ENCODE measurements at regions not wholly inside any gene's neighbourhood (a gene's known extent, or its start where the extent isn't known, plus 50 kb on each side); places are given as distances from the start of the nearest gene placed in this dataset.

- TF ChIP-seq POU6F1 (CRISPR knock-in tag; IDR thresholded peaks at IDR 0.05; ENCODE audit: borderline replicate concordance, low read depth): no peak
- no peak for TF ChIP-seq GLIS3 (CRISPR knock-in tag; IDR thresholded peaks at IDR 0.05)
- no peak for TF ChIP-seq OSR1 (CRISPR knock-in tag; IDR thresholded peaks at IDR 0.05)
- no peak for ATAC-seq
Measured at GRCh38 chr11:19661827-19662226, 50.8 kb upstream of the NAV2 start.

- ATAC-seq: peak; percentile 79
- TF ChIP-seq ZC3H10 (CRISPR knock-in tag; IDR thresholded peaks at IDR 0.05) (no peak), TCF4 (CRISPR knock-in tag; IDR thresholded peaks at IDR 0.05; ENCODE audit: borderline replicate concordance) (no peak), ZNF565 (CRISPR knock-in tag; conservative IDR thresholded peaks at IDR 0.05; ENCODE audit: low read depth) (no peak), TSHZ2 (CRISPR knock-in tag; IDR thresholded peaks at IDR 0.05) (no peak), PATZ1 (CRISPR knock-in tag; IDR thresholded peaks at IDR 0.05; ENCODE audit: borderline replicate concordance) (no peak), CSRNP3 (CRISPR knock-in tag; IDR thresholded peaks at IDR 0.05) (no peak), ZNF8 (CRISPR knock-in tag; IDR thresholded peaks at IDR 0.05) (no peak), ARNTL (CRISPR knock-in tag; IDR thresholded peaks at IDR 0.05; ENCODE audit: borderline replicate concordance, low read depth) (no peak), ZNF70 (CRISPR knock-in tag; IDR thresholded peaks at IDR 0.05) (no peak), PPARA (CRISPR knock-in tag; IDR thresholded peaks at IDR 0.05; ENCODE audit: borderline replicate concordance) (no peak), ESRRG (CRISPR knock-in tag; IDR thresholded peaks at IDR 0.05) (no peak), OSR1 (CRISPR knock-in tag; IDR thresholded peaks at IDR 0.05) (no peak), TOX (CRISPR knock-in tag; IDR thresholded peaks at IDR 0.05; ENCODE audit: borderline replicate concordance) (no peak), RARB (CRISPR knock-in tag; IDR thresholded peaks at IDR 0.05) (no peak)
Measured at GRCh38 chr11:19660076-19660475, 52.6 kb upstream of the NAV2 start.

GRCh38 chr11:19659529-19659928 lies 53.1 kb upstream of the NAV2 start:
- TF ChIP-seq ZFP30 (CRISPR knock-in tag; IDR thresholded peaks at IDR 0.05) (no peak), ARNTL (CRISPR knock-in tag; IDR thresholded peaks at IDR 0.05; ENCODE audit: borderline replicate concordance, low read depth) (no peak), OSR1 (CRISPR knock-in tag; IDR thresholded peaks at IDR 0.05) (no peak), CREB5 (CRISPR knock-in tag; IDR thresholded peaks at IDR 0.05; ENCODE audit: low read depth) (no peak), BACH2 (CRISPR knock-in tag; IDR thresholded peaks at IDR 0.05; ENCODE audit: borderline replicate concordance) (no peak)
- ATAC-seq: no peak

- peak; percentile 49 for ATAC-seq
- TF ChIP-seq RARB (CRISPR knock-in tag; IDR thresholded peaks at IDR 0.05): no peak
- TF ChIP-seq OSR1 (CRISPR knock-in tag; IDR thresholded peaks at IDR 0.05): no peak
- TF ChIP-seq CSRNP3 (CRISPR knock-in tag; IDR thresholded peaks at IDR 0.05): no peak
- TF ChIP-seq TSHZ2 (CRISPR knock-in tag; IDR thresholded peaks at IDR 0.05): no peak
- no peak for TF ChIP-seq PPARA (CRISPR knock-in tag; IDR thresholded peaks at IDR 0.05; ENCODE audit: borderline replicate concordance)
- TF ChIP-seq ISL1 (CRISPR knock-in tag; IDR thresholded peaks at IDR 0.05): no peak
- TF ChIP-seq PATZ1 (CRISPR knock-in tag; IDR thresholded peaks at IDR 0.05; ENCODE audit: borderline replicate concordance): no peak
- no peak for TF ChIP-seq ZC3H10 (CRISPR knock-in tag; IDR thresholded peaks at IDR 0.05)
Measured at GRCh38 chr11:19658344-19658743, 54.3 kb upstream of the NAV2 start.
